ENCODE measurements at regions not wholly inside any gene's neighbourhood (a gene's known extent, or its start where the extent isn't known, plus 50 kb on each side); places are given as distances from the start of the nearest gene placed in this dataset.

GRCh38 chr3:177742273-177742672 lies 545.0 kb upstream of the TBL1XR1 start:
- no peak for DNase-seq (ENCODE audit: low read depth in 2 of 2)

- no peak for DNase-seq (ENCODE audit: low read depth in 2 of 2)
These were observed 546.0 kb upstream of the TBL1XR1 start for GRCh38 chr3:177743173-177743890.

DNA sequence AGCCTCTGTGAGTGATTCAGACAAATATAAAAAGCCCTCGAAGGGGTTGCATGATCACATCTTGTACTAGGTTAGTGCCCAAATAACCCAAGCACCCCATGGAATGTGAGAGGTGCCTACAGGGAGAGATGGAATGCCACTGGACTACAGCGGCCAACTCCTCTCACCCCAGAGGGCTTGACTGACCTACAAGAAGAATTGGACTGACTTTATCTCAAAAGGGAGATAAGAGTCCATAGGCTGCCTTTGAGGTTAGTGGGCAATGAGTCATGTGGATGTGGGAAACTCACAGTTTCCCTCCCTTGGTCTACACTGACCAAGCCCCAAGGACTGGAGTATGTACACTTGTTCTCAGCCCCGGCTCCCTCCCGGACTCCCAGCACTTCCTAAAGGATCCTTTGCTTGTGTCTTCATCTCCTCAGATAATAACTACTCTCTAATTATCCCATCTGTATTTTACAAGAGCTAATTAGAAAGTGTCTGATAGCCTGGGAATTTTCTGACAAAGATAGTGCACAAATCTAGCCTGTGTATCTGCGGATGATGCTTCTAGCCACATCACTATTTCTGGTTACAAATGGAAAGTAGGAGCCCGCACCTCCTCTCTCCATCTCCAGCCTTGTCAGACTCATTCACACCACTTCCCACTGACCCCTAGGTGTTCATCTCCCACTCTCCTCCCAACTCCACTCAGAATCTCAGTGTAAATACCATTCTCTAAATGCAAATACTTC lies 547.8 kb upstream of the TBL1XR1 start:
- no peak for DNase-seq (ENCODE audit: low read depth in 2 of 2)

GRCh38 chr3:177745607-177746005 lies 548.3 kb upstream of the TBL1XR1 start:
- DNase-seq (ENCODE audit: low read depth in 2 of 2): no peak

DNA sequence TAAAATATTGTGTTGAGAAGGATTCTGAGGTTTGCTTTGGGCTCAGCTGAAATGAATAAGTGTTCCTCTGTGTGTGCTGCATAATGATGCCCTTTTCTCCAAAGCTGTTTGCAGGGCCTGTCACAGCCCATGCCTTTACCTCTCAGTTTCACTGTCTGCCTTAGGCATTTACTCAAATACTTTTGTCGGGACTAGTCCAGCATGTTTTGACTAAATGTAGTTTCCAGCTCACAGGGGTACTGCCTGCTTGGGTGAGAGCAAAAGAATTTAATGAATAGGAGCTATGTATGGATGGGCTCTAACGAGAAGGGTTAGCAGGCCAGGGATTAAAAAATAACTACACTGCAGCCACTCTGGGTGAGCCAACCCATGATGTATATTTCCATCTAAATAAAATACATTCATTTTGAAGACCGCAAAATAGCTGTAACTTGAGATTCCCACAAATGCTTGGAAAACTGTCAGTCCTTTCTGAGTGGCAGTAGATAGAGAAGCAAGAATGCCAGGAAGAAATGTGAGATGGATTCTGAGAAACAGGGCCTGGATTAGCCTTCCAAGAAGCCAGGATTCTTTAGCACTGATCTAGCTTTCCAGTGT lies 549.2 kb upstream of the TBL1XR1 start:
- DNase-seq (ENCODE audit: low read depth in 2 of 2): no peak

DNA sequence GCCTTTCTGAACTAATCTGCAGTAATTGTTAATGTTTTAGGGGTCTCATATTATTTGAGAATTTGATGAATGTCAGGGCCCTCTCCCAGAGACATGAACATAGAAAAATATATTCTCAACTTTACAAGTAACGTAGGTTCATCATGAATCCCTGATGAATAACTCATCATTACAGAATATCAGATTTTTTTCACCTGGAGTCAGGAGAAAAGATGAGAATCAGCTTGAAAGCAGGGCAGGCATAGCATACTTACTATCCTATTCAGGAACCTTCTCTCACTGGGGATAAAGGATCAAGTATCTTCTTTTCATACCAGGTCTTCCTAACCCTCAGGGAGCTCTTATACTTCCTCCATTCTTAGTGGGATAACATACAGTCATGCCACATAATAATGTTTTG lies 552.6 kb upstream of the TBL1XR1 start:
- no peak for DNase-seq (ENCODE audit: low read depth in 2 of 2)

DNA sequence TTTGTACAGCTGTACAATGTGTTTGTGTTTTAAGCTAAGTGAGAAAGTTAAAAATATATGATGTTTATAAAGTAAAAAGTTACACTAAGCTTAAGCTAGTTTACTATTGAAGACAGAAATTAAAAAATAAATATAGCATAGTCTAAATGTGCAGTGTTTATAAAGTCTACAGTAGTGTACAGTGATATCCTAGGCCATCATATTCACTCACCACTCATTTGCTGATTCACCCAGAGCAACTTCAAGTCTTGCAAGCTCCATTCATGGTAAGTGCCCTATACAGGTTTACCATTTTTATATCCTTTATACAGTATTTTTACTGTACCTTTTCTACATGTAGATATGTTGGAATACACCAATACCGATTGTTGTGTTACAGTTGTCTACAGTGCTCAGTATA lies 553.2 kb upstream of the TBL1XR1 start:
- DNase-seq (ENCODE audit: low read depth in 2 of 2): no peak

DNA sequence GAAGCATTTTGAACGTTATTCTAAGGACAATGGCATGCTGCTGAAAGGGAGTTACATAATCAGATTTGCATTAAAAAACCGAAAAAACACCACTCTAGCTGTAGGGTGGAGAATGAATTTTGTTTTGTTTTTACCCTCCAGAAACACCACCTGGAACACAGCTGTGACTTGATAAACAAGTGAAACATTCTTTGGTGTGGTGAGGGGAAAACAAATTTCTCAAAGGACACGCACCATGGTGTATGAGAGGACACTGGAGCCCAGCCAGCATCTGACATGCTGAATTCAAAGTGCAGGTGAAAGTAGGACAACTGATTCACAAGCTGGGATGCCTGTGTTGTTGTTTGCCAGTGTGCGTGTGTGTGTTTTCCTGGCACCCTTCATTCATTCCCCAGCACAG lies 554.5 kb upstream of the TBL1XR1 start:
- no peak for DNase-seq (ENCODE audit: low read depth in 2 of 2)

DNA sequence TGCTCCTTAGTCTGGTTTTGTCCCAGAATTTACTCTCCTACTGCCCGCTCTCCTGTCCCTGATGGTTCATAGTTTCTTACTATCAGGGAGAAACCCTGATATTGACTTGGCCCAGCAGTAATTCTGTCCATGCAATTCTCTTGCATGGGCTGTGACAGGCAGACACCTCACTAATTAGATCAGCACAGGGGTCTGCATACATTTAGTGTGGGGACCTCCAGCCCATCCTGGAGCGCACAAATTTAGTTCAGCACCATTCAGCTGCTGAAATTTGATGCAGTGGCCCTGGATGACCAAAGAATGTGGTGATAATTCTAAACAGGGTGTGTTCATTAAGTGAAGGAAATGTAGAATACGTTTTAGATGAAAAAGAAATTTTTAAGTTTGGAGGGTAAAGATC lies 555.5 kb upstream of the TBL1XR1 start:
- DNase-seq (ENCODE audit: low read depth in 2 of 2): no peak

DNA sequence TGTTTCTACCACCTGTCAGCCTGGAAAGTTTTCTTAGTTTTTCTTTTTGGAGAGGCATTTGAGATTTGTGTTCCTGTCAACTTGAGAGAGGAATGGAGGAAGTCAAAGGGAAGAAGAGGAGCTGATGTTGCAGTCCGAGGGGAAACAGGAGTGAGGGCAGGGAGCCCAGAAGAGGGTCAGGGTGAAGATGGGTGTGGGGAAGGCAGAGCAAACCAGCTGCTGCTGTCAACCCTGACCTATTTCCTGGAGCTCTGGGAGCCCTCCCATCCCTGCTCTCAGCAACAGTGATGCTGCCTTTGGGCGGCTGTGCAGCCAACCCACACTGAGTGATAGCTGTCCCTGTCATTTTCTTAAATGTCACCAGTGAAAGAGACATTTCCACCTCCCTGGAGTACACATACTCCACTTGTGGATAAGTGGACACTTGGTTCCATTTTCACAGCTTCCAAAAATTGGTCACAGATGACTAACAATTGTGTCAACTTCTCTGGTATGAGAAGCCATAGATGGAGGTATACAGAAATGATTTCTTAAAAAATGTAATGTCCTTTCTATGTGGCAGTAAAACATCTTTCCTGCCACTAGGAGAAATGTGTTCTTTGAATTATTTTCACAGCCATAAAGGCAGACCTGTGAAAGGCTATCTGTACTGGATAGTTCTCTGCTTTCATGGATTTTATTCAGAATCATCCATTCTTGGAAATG lies 556.3 kb upstream of the TBL1XR1 start:
- no peak for DNase-seq (ENCODE audit: low read depth in 2 of 2)

DNA sequence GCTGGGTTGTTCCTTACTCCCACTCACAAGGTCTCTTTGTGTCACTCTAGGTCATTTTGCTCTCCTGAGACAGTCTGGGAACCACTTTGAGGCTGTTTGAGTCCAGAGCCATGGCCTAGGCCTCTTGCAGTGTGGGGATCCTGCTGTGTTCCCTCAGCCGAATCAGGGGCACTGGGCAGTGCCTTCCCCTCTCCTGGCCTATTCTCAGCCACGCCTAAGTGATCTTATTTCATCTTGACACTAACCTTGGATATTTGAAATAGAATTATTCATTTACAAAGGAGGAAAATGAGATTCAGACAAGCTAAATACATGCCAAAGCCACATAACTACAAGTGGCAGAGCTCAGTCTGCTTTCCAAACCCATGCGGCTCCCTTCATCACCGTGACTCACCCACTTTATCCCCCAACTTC lies 557.2 kb upstream of the TBL1XR1 start:
- no peak for DNase-seq (ENCODE audit: low read depth in 2 of 2)

DNA sequence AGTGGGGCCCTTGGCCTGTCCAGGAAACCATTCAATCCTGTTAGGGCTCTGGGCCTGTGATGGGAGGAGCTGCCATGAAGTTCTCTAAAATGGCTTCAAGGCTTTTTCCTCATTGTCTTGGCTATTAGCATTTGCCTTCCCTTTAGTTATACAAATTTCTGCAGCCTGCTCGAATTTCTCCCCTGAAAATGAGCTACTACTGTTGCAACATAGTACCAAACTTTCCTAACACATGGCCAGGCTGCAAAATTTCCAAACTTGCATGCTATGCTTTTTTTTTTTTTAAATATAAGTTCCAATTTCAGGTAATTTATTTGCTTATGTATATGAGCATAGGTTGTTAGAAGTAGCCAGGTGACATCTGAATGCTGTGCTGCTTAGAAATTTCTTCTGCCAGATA lies 560.8 kb upstream of the TBL1XR1 start:
- DNase-seq (ENCODE audit: low read depth in 2 of 2): no peak

DNA sequence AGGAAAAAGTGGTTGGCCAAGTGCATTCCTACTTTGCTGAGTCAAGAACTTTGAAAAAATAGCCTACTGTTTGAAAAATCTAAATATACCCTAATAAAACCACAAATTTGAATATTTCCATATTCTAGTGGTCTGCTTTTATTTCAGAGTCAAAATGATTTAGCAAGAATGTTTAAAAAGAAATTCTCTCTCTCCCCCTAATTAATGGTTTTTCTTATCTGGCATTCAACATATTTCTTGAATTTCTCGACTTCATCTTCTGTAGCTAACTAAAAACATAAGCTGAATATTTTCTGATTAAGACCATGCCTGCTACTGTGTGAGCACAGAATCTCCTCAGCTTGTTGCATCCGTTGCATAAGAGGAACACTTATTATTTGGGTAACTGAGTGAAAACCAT lies 563.5 kb upstream of the TBL1XR1 start:
- DNase-seq (ENCODE audit: low read depth in 2 of 2): no peak

- DNase-seq (ENCODE audit: low read depth in 2 of 2): no peak
These were observed 567.2 kb upstream of the TBL1XR1 start for GRCh38 chr3:177764377-177764912.

GRCh38 chr3:177764933-177765332 lies 567.7 kb upstream of the TBL1XR1 start:
- DNase-seq (ENCODE audit: low read depth in 2 of 2): no peak

- DNase-seq (ENCODE audit: low read depth in 2 of 2): no peak
These were observed 573.3 kb upstream of the TBL1XR1 start for GRCh38 chr3:177770383-177771230.

DNA sequence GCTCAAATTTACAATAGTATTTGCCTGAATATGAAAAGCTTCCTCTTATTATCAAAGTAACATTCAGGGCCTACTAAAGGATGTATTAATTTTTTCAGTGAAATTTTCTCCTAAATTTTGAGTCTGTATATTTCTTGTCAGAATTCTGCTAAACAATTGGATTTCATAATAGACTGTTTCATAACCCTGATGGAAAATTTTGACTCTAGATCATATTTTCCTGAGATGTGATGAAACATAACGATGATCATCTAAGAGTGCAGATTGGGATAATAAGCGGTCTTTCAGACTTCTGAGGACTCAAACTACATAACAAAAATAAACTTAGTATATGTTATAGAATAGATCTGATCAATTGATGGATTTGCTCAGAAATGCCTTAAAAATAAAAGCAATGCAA lies 574.5 kb upstream of the TBL1XR1 start:
- DNase-seq (ENCODE audit: low read depth in 2 of 2): no peak

DNA sequence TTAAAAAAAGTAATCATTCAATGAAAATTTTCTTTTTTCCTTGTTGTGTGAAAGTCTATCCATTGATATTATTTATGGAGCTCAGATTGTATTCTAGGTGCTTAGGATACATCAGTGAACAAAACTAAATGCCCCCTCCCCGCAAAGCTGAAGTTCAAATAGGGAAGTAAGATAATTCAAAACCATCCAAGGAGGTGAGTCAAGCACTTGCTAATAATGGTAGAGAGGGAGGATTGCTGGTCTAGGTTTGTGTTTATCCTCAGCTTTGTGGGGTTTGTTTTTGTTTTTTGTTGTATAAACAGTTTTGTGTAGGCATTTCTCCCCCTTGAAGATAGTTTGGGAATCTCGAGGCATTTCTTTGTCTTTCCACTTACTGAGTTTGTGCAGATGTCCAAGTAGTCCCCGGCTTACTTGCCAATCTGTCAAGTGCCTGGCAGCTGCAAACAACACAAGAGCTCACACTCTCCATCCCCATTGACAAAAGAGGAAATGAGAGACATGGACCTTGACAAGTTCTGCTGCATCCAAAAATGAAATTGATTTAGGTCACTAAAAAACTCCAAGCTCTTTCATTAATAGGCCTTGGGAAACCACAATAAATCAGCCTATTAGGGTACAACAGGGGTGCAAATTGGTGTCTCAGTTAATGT lies 575.8 kb upstream of the TBL1XR1 start:
- DNase-seq (ENCODE audit: low read depth in 2 of 2): no peak

- DNase-seq (ENCODE audit: low read depth in 2 of 2): no peak
These were observed 576.4 kb upstream of the TBL1XR1 start for GRCh38 chr3:177773717-177774116.

DNA sequence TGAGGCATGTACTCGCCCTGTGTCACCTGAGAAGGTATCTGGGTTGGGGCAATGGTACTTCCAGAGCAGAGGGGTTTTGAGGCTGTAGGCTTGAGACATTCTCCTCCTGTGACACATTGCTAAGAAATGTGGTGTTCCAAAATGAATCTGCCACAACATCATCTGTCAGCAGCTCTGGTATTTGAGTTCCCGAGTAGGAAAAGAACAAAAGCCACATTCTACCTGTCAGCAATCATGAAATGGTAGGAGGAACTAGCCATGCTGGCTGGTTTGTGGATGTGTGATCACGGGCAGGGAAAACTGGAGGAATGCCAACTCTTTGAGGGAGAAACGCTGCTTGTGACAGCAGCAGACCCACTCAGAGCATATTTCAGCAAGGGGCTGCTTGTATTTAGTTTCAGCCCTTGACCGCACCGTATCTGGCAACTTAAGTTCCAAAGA lies 579.4 kb upstream of the TBL1XR1 start:
- no peak for DNase-seq (ENCODE audit: low read depth in 2 of 2)

- peak; percentile 22 to 30 for DNase-seq (ENCODE audit: low read depth in 2 of 2)
These were observed 580.4 kb upstream of the TBL1XR1 start for GRCh38 chr3:177777699-177778098.

Data from activated CD4-positive, alpha-beta T cell treated with anti-CD3 and anti-CD28 coated beads for 24 hours (primary cell).